ENCODE measurements at regions not wholly inside any gene's neighbourhood (a gene's known extent, or its start where the extent isn't known, plus 50 kb on each side); places are given as distances from the start of the nearest gene placed in this dataset.

DNA sequence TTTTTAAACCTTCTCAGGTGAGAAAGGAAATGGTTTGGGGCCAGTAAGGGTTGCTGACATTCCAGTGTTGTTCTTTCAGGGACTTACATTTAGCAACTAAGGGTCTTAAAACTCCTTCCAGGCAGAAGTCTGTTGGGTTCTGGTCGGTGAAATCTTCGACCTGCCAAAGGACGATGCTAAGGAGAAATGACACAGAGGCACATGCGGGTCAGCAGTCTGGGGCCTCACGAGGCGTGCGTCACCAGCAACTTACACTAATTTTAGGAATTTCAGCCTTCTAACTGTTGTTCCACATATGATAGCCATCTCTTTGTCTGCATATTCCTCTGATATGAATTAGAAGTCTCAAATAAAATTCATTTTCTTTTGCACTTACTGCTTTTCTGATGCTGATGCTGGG lies 64.1 kb upstream of the TMEM108 start:
- no peak overlapping the region for H3K27ac ChIP-seq (ENCODE audit: low read depth, low read length)
- CTCF ChIA-PET (ENCODE audit: partially characterized antibody), result no interaction called here
- no peaks in the 10 kb centered on the region for H3K36me3 ChIP-seq (ENCODE audit: insufficient read depth, low read length)
- POLR2A ChIA-PET (ENCODE audit: partially characterized antibody), result no interaction called here
- Mint-ChIP-seq H3K27me3 (no peaks in the 10 kb centered on the region), H3K27ac (no peak overlapping the region), H3K4me3 (no peak overlapping the region), H3K36me3 (no peaks in the 10 kb centered on the region), H3K9me3 (peaks cover 0 to 14% (median 4%) of the 10 kb centered on the region in 8 donors), H3K4me1 (no peaks in the 10 kb centered on the region)
- no peaks in the 10 kb centered on the region for H3K4me1 ChIP-seq (ENCODE audit: insufficient read depth, low read length)
- intact Hi-C loops (cut with micrococcal nuclease), result no loop called here
- no peak overlapping the region for H3K4me3 ChIP-seq (ENCODE audit: low read length in 2 of 2)
- H3K27me3 ChIP-seq (ENCODE audit: insufficient read depth, low read length), result no peaks in the 10 kb centered on the region
- DNase-seq, result no peak
- H3K9me3 ChIP-seq (ENCODE audit: control insufficient read depth in 1 of 2, low read length in 2 of 2), result no peaks in the 10 kb centered on the region

DNA sequence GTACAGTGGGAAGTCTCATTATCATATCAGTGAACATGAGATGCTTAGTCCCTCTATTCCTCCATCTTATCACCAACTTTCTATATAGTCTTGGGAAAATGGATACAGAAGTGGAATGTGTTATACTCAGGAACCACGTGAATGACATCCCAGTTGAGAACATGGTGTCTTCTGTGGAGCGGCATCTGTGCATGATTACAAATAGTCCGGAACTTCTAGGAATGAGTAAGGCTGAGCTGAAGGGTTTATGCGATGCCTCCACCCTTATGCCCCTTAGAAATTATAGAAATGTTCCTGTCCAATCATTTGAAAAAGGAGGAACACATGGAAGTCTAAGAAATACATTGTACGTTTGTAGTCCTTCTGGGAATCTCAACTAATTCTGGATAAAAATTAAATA lies 64.8 kb upstream of the TMEM108 start:
- Mint-ChIP-seq H3K4me1 (no peaks in the 10 kb centered on the region), H3K27ac (no peak overlapping the region), H3K36me3 (no peaks in the 10 kb centered on the region), H3K27me3 (no peaks in the 10 kb centered on the region), H3K4me3 (no peak overlapping the region), H3K9me3 (peaks cover 0 to 12% (median 4%) of the 10 kb centered on the region in 8 donors)
- Histone ChIP-seq H3K27me3 (ENCODE audit: insufficient read depth, low read length) (no peaks in the 10 kb centered on the region), H3K27ac (ENCODE audit: low read depth, low read length) (no peak overlapping the region), H3K9me3 (ENCODE audit: control insufficient read depth in 1 of 2, low read length in 2 of 2) (no peaks in the 10 kb centered on the region), H3K4me1 (ENCODE audit: insufficient read depth, low read length) (no peaks in the 10 kb centered on the region), H3K36me3 (ENCODE audit: insufficient read depth, low read length) (no peaks in the 10 kb centered on the region), H3K4me3 (ENCODE audit: low read length in 2 of 2) (no peak overlapping the region)
- intact Hi-C loops (cut with micrococcal nuclease), result no loop called here
- POLR2A ChIA-PET (ENCODE audit: partially characterized antibody), result no interaction called here
- no peak for DNase-seq
- CTCF ChIA-PET (ENCODE audit: partially characterized antibody), result no interaction called here

DNA sequence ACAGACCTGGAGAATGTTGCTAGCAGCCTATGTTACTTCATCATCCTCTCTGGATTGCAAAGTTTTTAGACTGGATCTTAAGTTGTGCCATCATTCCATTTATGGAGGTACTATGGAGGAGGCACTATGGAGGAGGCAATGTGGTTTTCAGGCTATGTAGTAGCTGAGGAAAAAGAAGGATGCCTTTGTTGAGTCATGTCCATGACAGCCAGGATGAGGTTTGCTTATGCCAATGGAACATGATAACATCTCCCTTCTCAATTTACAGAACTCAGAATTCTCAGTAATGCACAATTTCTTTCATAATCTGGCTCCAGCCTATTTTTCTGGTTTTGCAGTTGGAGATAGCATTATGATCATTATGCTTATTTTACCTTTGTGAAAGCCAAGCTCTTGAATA lies 65.9 kb upstream of the TMEM108 start:
- intact Hi-C loops (cut with micrococcal nuclease), result no loop called here
- Histone ChIP-seq H3K4me1 (ENCODE audit: insufficient read depth, low read length) (no peaks in the 10 kb centered on the region), H3K4me3 (ENCODE audit: low read length in 2 of 2) (no peak overlapping the region), H3K27ac (ENCODE audit: low read depth, low read length) (no peak overlapping the region), H3K9me3 (ENCODE audit: control insufficient read depth in 1 of 2, low read length in 2 of 2) (no peaks in the 10 kb centered on the region), H3K36me3 (ENCODE audit: insufficient read depth, low read length) (no peaks in the 10 kb centered on the region), H3K27me3 (ENCODE audit: insufficient read depth, low read length) (no peaks in the 10 kb centered on the region)
- H3K27ac Mint-ChIP-seq, result no peak overlapping the region
- no peak for DNase-seq
- CTCF ChIA-PET (ENCODE audit: partially characterized antibody), result no interaction called here
- no peak overlapping the region for H3K4me3 Mint-ChIP-seq
- peaks cover 0 to 5% (median 4%) of the 10 kb centered on the region in 8 donors for H3K9me3 Mint-ChIP-seq
- H3K4me1 Mint-ChIP-seq, result no peaks in the 10 kb centered on the region
- H3K36me3 Mint-ChIP-seq, result no peaks in the 10 kb centered on the region
- H3K27me3 Mint-ChIP-seq, result peaks cover 0 to 2% of the 10 kb centered on the region in 2 donors
- POLR2A ChIA-PET (ENCODE audit: partially characterized antibody), result no interaction called here

DNA sequence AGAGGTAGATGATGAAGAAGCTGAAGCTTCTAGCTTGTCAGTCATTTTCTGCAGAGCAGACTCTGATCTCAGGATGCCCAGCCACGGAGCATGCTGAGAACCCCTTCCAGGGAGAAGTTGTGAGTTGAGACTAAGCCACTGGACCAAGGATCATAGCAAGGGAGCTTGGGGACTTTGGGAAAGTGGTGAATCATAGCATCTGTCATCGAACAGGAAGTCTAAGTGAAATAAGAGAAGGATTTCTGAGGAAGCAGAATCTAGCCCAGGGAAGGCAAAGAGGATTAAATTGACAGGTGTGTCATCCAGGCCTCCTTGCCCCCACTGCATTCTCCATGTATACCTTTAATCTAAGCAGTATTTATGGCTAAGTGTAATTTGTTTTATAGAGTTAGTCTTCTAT lies 71.8 kb upstream of the TMEM108 start:
- Mint-ChIP-seq H3K4me3 (no peak overlapping the region), H3K4me1 (no peaks in the 10 kb centered on the region), H3K9me3 (peaks cover 0 to 5% (median 4%) of the 10 kb centered on the region in 8 donors), H3K27ac (no peak overlapping the region), H3K36me3 (no peaks in the 10 kb centered on the region), H3K27me3 (peaks cover 0 to 2% of the 10 kb centered on the region in 2 donors)
- Histone ChIP-seq H3K4me1 (ENCODE audit: insufficient read depth, low read length) (no peaks in the 10 kb centered on the region), H3K9me3 (ENCODE audit: control insufficient read depth in 1 of 2, low read length in 2 of 2) (no peaks in the 10 kb centered on the region), H3K36me3 (ENCODE audit: insufficient read depth, low read length) (no peaks in the 10 kb centered on the region), H3K4me3 (ENCODE audit: low read length in 2 of 2) (no peak overlapping the region), H3K27me3 (ENCODE audit: insufficient read depth, low read length) (no peaks in the 10 kb centered on the region), H3K27ac (ENCODE audit: low read depth, low read length) (no peak overlapping the region)
- no peak for DNase-seq
- ChIA-PET POLR2A (ENCODE audit: partially characterized antibody) (no interaction called here), CTCF (ENCODE audit: partially characterized antibody) (no interaction called here)
- intact Hi-C loops (cut with micrococcal nuclease), result no loop called here

GRCh38 chr3:132964266-132964665 lies 73.9 kb upstream of the TMEM108 start:
- Mint-ChIP-seq H3K4me1 (no peaks in the 10 kb centered on the region), H3K4me3 (no peak overlapping the region), H3K27me3 (peaks cover 0 to 2% of the 10 kb centered on the region in 2 donors), H3K36me3 (no peaks in the 10 kb centered on the region), H3K9me3 (peaks cover 0 to 2% (median 0%) of the 10 kb centered on the region in 8 donors), H3K27ac (no peak overlapping the region)
- Histone ChIP-seq H3K4me1 (ENCODE audit: insufficient read depth, low read length) (no peaks in the 10 kb centered on the region), H3K27me3 (ENCODE audit: insufficient read depth, low read length) (no peaks in the 10 kb centered on the region), H3K36me3 (ENCODE audit: insufficient read depth, low read length) (no peaks in the 10 kb centered on the region), H3K27ac (ENCODE audit: low read depth, low read length) (no peak overlapping the region), H3K4me3 (ENCODE audit: low read length in 2 of 2) (no peak overlapping the region), H3K9me3 (ENCODE audit: control insufficient read depth in 1 of 2, low read length in 2 of 2) (no peaks in the 10 kb centered on the region)
- intact Hi-C loops (cut with micrococcal nuclease), result no loop called here
- CTCF ChIA-PET (ENCODE audit: partially characterized antibody), result no interaction called here
- POLR2A ChIA-PET (ENCODE audit: partially characterized antibody), result no interaction called here
- no peak for DNase-seq

DNA sequence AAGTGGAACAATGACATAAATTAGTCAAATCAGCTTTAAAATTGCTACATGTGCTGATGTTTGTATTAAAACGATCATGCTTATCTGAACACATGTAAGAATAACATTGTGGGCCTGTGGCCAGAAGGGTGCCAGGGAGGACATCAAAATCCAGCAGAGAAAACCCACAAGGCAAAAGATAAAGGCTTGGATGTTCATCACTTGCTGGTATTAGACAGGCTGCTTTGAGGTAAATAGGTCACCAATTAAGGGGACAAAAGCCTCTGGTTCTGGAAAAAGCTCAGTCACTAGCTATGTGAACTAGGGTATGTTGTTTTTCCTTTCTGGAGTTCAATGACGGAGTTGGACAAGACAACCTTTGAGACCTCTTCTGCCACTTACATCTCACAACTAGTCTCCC lies 74.4 kb upstream of the TMEM108 start:
- Mint-ChIP-seq H3K36me3 (no peaks in the 10 kb centered on the region), H3K9me3 (peaks cover 0 to 2% (median 0%) of the 10 kb centered on the region in 8 donors), H3K4me1 (no peaks in the 10 kb centered on the region), H3K27ac (no peak overlapping the region), H3K27me3 (peaks cover 0 to 2% of the 10 kb centered on the region in 2 donors), H3K4me3 (no peak overlapping the region)
- Histone ChIP-seq H3K27ac (ENCODE audit: low read depth, low read length) (no peak overlapping the region), H3K27me3 (ENCODE audit: insufficient read depth, low read length) (no peaks in the 10 kb centered on the region), H3K9me3 (ENCODE audit: control insufficient read depth in 1 of 2, low read length in 2 of 2) (no peaks in the 10 kb centered on the region), H3K36me3 (ENCODE audit: insufficient read depth, low read length) (no peaks in the 10 kb centered on the region), H3K4me3 (ENCODE audit: low read length in 2 of 2) (no peak overlapping the region), H3K4me1 (ENCODE audit: insufficient read depth, low read length) (no peaks in the 10 kb centered on the region)
- POLR2A ChIA-PET (ENCODE audit: partially characterized antibody), result no interaction called here
- intact Hi-C loops (cut with micrococcal nuclease), result no loop called here
- no peak for DNase-seq
- CTCF ChIA-PET (ENCODE audit: partially characterized antibody), result no interaction called here

DNA sequence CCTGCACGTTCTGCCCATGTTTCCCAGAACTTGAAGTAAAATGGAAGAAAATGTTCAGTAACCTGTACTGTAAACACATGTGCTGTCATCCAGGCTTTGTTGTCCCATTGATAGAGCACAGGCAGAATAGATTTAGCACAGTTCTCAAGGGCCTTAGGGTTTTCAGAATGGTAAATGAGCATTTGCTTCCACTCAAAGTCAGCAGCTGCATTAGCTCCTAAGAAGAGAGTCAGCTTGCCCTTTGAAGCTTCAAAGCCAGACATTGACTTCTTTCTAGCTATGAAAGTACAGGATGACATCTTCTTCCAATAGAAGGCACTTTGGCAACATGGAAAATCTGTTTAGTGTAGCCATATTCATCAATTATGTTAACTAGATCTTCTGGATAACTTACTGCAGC lies 76.2 kb upstream of the TMEM108 start:
- Histone ChIP-seq H3K4me3 (ENCODE audit: low read length in 2 of 2) (no peak overlapping the region), H3K9me3 (ENCODE audit: control insufficient read depth in 1 of 2, low read length in 2 of 2) (no peaks in the 10 kb centered on the region), H3K27ac (ENCODE audit: low read depth, low read length) (no peak overlapping the region), H3K36me3 (ENCODE audit: insufficient read depth, low read length) (no peaks in the 10 kb centered on the region), H3K4me1 (ENCODE audit: insufficient read depth, low read length) (no peaks in the 10 kb centered on the region), H3K27me3 (ENCODE audit: insufficient read depth, low read length) (no peaks in the 10 kb centered on the region)
- H3K36me3 Mint-ChIP-seq, result no peaks in the 10 kb centered on the region
- no peak for DNase-seq
- no peaks in the 10 kb centered on the region for H3K4me1 Mint-ChIP-seq
- no peaks in the 10 kb centered on the region for H3K9me3 Mint-ChIP-seq
- H3K27me3 Mint-ChIP-seq, result no peaks in the 10 kb centered on the region
- CTCF ChIA-PET (ENCODE audit: partially characterized antibody), result no interaction called here
- H3K4me3 Mint-ChIP-seq, result no peak overlapping the region
- H3K27ac Mint-ChIP-seq, result no peak overlapping the region
- POLR2A ChIA-PET (ENCODE audit: partially characterized antibody), result no interaction called here
- intact Hi-C loops (cut with micrococcal nuclease), result no loop called here

GRCh38 chr3:132953683-132954082 lies 84.5 kb upstream of the TMEM108 start:
- Mint-ChIP-seq H3K9me3 (peaks cover 0 to 9% (median 3%) of the 10 kb centered on the region in 8 donors), H3K27ac (no peak overlapping the region)
- intact Hi-C loops (cut with micrococcal nuclease), result no loop called here

More at GRCh38 chr3:132953683-132954082, 84.5 kb upstream of the TMEM108 start:
- POLR2A ChIA-PET (ENCODE audit: partially characterized antibody), result no interaction called here
- H3K27ac ChIP-seq (ENCODE audit: low read depth, low read length), result no peak overlapping the region
- no peak for DNase-seq
- no peak overlapping the region for H3K4me3 ChIP-seq (ENCODE audit: low read length in 2 of 2)
- H3K36me3 Mint-ChIP-seq, result no peaks in the 10 kb centered on the region
- H3K27me3 ChIP-seq (ENCODE audit: insufficient read depth, low read length), result no peaks in the 10 kb centered on the region
- H3K9me3 ChIP-seq (ENCODE audit: control insufficient read depth in 1 of 2, low read length in 2 of 2), result no peaks in the 10 kb centered on the region
- H3K4me1 Mint-ChIP-seq, result no peaks in the 10 kb centered on the region
- CTCF ChIA-PET (ENCODE audit: partially characterized antibody), result no interaction called here
- H3K4me1 ChIP-seq (ENCODE audit: insufficient read depth, low read length), result no peaks in the 10 kb centered on the region
- H3K4me3 Mint-ChIP-seq, result no peak overlapping the region
- no peaks in the 10 kb centered on the region for H3K36me3 ChIP-seq (ENCODE audit: insufficient read depth, low read length)
- H3K27me3 Mint-ChIP-seq, result peaks cover 0 to 3% of the 10 kb centered on the region in 2 donors
